Lower leg skin (tissue), 3 donors: ENCODE measurements at regions not wholly inside any gene's neighbourhood (a gene's known extent, or its start where the extent isn't known, plus 50 kb on each side); places are given as distances from the start of the nearest gene placed in this dataset.

Experiments
- CTCF ChIP-seq, 3 donors: fragments of 450-650 bp; IDR thresholded peaks; one replicate each; pipeline ENCODE4 v1.5.1; 2016; ENCODE audit warnings: antibody characterized with exemption in 3 of 3, mild to moderate bottlenecking in 3 of 3, moderate library complexity in 2 of 3
- POLR2A ChIP-seq, 2 donors: fragments of 450-650 bp; IDR thresholded peaks; one replicate each; pipeline ENCODE4 v1.6.1; 2016 to 2017; ENCODE audit warnings: antibody characterized with exemption in 2 of 2, mild to moderate bottlenecking in 1 of 2, moderate library complexity in 1 of 2

GRCh38 chr4:137749466-137749865 is 217.2 kb upstream of the PCDH18 start:
- TF ChIP-seq CTCF (IDR thresholded peaks at IDR 0.05) (no peak), POLR2A (IDR thresholded peaks at IDR 0.05) (no peak)
